ENCODE measurements at regions not wholly inside any gene's neighbourhood (a gene's known extent, or its start where the extent isn't known, plus 50 kb on each side); places are given as distances from the start of the nearest gene placed in this dataset.

- POLR2A ChIA-PET: no interaction called here
- TF ChIP-seq FOXM1 (IDR thresholded peaks at IDR 0.05; ENCODE audit: borderline replicate concordance): no peak
- no peak for TF ChIP-seq TARDBP (IDR thresholded peaks at IDR 0.05)
- TF ChIP-seq NFRKB (IDR thresholded peaks at IDR 0.05): no peak
- TF ChIP-seq SP1 (IDR thresholded peaks at IDR 0.05): no peak
- no peak for TF ChIP-seq FOXK2 (IDR thresholded peaks at IDR 0.05)
- no peak for TF ChIP-seq CTBP1 (IDR thresholded peaks at IDR 0.05; ENCODE audit: borderline replicate concordance)
- no peak for TF ChIP-seq HDGF (IDR thresholded peaks at IDR 0.05; ENCODE audit: borderline replicate concordance)
- TF ChIP-seq L3MBTL2 (conservative IDR thresholded peaks at IDR 0.05): no peak
- no peak for TF ChIP-seq FOXA1 (IDR thresholded peaks at IDR 0.05)
- TF ChIP-seq, protein P1, sequence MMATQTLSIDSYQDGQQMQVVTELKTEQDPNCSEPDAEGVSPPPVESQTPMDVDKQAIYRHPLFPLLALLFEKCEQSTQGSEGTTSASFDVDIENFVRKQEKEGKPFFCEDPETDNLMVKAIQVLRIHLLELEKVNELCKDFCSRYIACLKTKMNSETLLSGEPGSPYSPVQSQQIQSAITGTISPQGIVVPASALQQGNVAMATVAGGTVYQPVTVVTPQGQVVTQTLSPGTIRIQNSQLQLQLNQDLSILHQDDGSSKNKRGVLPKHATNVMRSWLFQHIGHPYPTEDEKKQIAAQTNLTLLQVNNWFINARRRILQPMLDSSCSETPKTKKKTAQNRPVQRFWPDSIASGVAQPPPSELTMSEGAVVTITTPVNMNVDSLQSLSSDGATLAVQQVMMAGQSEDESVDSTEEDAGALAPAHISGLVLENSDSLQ (IDR thresholded peaks at IDR 0.05): no peak
- TF ChIP-seq BHLHE40 (IDR thresholded peaks at IDR 0.05; ENCODE audit: borderline replicate concordance): no peak
- TF ChIP-seq SUZ12 (IDR thresholded peaks at IDR 0.05): no peak
- TF ChIP-seq LEF1 (IDR thresholded peaks at IDR 0.05; ENCODE audit: borderline replicate concordance): no peak
- no peak for TF ChIP-seq ZNF384 (IDR thresholded peaks at IDR 0.05)
- no peak for TF ChIP-seq ELF4 (IDR thresholded peaks at IDR 0.05)
- no peak for TF ChIP-seq ARNT (IDR thresholded peaks at IDR 0.05)
- DNase-seq (ENCODE audit: extremely low spot score): no peak
- CTCF ChIA-PET: no interaction called here
Observed at GRCh38 chr6:149127212-149127611, 190.3 kb upstream of the TAB2 start.

DNA sequence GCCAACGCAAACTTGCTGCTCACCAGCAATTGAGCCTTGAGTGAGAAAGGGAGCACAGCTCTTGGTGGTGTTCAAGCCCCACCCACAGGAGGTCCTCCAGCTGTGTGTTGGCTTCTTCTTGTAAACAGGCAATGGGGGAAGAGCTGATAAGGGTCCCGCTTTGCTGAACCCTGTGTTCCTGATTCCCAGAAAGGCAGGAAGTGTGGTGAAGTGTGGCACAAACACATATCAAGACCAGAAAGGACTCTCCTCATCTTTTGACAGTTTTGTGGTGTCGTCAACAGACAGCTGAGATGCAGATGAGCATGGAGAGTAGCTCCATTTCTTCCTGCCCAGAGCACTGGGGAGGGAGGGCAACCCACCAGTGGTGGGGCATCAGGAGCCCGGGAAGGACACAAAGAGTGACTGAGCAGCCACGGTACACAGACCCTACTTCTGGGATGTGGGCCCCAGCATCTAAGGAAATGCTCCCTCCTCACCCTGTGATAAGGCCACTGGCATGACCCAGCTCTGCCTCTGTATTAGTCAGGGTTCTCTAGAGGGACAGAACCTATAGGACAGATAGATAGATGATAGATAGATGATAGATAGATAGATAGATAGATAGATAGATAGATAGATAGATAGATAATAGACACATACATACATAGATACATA lies 188.9 kb upstream of the TAB2 start:
- no peak for DNase-seq (ENCODE audit: extremely low spot score)
- no peak for TF ChIP-seq SP1 (IDR thresholded peaks at IDR 0.05)
- no peak for TF ChIP-seq NFRKB (IDR thresholded peaks at IDR 0.05)
- POLR2A ChIA-PET: no interaction called here
- CTCF ChIA-PET: no interaction called here

DNA sequence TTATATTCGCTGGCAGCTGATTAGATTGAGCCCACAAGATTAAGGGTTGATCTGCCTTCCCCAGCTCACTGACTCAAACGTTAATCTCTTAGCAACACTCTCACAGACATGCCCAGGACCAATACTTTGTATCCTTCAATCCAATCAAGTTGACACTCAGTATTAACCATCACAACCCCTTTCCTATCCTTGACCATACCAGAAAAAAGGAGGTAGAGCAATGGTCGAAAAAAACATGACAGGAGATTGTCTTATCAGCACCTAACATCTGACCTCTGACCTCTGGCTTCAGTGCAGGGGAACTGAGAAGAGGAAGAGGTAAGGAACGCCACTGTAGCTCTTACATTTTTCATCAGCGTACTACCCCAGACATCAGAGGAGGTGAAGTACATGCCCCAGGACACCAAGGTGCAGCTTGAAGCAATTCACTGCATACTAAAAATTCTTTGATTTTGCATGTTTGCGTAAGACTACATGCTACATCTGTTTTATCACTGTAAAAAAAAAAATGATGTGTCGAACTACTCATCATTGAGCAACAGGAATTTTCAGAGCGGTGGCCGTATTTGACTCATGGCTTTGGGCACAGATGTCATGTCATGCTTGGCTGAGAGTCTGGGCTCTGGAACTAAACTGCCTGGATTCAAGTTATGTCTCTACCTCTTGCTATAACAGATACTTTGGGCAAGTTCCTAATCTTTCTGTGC lies 188.0 kb upstream of the TAB2 start:
- CTCF ChIA-PET: no interaction called here
- POLR2A ChIA-PET: no interaction called here

GRCh38 chr6:149130090-149130489 lies 187.4 kb upstream of the TAB2 start:
- ChIA-PET POLR2A (no interaction called here), CTCF (no interaction called here)
- TF ChIP-seq SP1 (IDR thresholded peaks at IDR 0.05) (no peak), ARNT (IDR thresholded peaks at IDR 0.05) (no peak), ZNF384 (IDR thresholded peaks at IDR 0.05) (no peak), BHLHE40 (IDR thresholded peaks at IDR 0.05; ENCODE audit: borderline replicate concordance) (no peak), FOXA1 (IDR thresholded peaks at IDR 0.05) (no peak), LEF1 (IDR thresholded peaks at IDR 0.05; ENCODE audit: borderline replicate concordance) (no peak), ELF4 (IDR thresholded peaks at IDR 0.05) (no peak), NFRKB (IDR thresholded peaks at IDR 0.05) (no peak), SUZ12 (IDR thresholded peaks at IDR 0.05) (no peak), TARDBP (IDR thresholded peaks at IDR 0.05) (no peak), HDGF (IDR thresholded peaks at IDR 0.05; ENCODE audit: borderline replicate concordance) (no peak), FOXM1 (IDR thresholded peaks at IDR 0.05; ENCODE audit: borderline replicate concordance) (no peak), L3MBTL2 (conservative IDR thresholded peaks at IDR 0.05) (no peak), FOXK2 (IDR thresholded peaks at IDR 0.05) (no peak), CTBP1 (IDR thresholded peaks at IDR 0.05; ENCODE audit: borderline replicate concordance) (no peak)
- TF ChIP-seq, protein P1 (IDR thresholded peaks at IDR 0.05): no peak
- DNase-seq (ENCODE audit: extremely low spot score): no peak

More for the DNA sequence above, 188.0 kb upstream of the TAB2 start:
- TF ChIP-seq HDGF (IDR thresholded peaks at IDR 0.05; ENCODE audit: borderline replicate concordance): no peak
- no peak for TF ChIP-seq SUZ12 (IDR thresholded peaks at IDR 0.05)
- no peak for TF ChIP-seq FOXK2 (IDR thresholded peaks at IDR 0.05)
- no peak for TF ChIP-seq FOXM1 (IDR thresholded peaks at IDR 0.05; ENCODE audit: borderline replicate concordance)
- TF ChIP-seq CTBP1 (IDR thresholded peaks at IDR 0.05; ENCODE audit: borderline replicate concordance): no peak
- no peak for TF ChIP-seq ELF4 (IDR thresholded peaks at IDR 0.05)
- no peak for TF ChIP-seq FOXA1 (IDR thresholded peaks at IDR 0.05)
- no peak for TF ChIP-seq LEF1 (IDR thresholded peaks at IDR 0.05; ENCODE audit: borderline replicate concordance)
- no peak for TF ChIP-seq L3MBTL2 (conservative IDR thresholded peaks at IDR 0.05)
- TF ChIP-seq TARDBP (IDR thresholded peaks at IDR 0.05): no peak
- no peak for DNase-seq (ENCODE audit: extremely low spot score)

- TF ChIP-seq FOXK2 (IDR thresholded peaks at IDR 0.05): no peak
- TF ChIP-seq FOXM1 (IDR thresholded peaks at IDR 0.05; ENCODE audit: borderline replicate concordance): no peak
- TF ChIP-seq HDGF (IDR thresholded peaks at IDR 0.05; ENCODE audit: borderline replicate concordance): no peak
- TF ChIP-seq CTBP1 (IDR thresholded peaks at IDR 0.05; ENCODE audit: borderline replicate concordance): no peak
- TF ChIP-seq FOXA1 (IDR thresholded peaks at IDR 0.05): no peak
- TF ChIP-seq TARDBP (IDR thresholded peaks at IDR 0.05): no peak
- no peak for TF ChIP-seq LEF1 (IDR thresholded peaks at IDR 0.05; ENCODE audit: borderline replicate concordance)
- no peak for TF ChIP-seq ZNF384 (IDR thresholded peaks at IDR 0.05)
- no peak for TF ChIP-seq ELF4 (IDR thresholded peaks at IDR 0.05)
- TF ChIP-seq SUZ12 (IDR thresholded peaks at IDR 0.05): no peak
- TF ChIP-seq SP1 (IDR thresholded peaks at IDR 0.05): no peak
- TF ChIP-seq L3MBTL2 (conservative IDR thresholded peaks at IDR 0.05): no peak
- no peak for TF ChIP-seq NFRKB (IDR thresholded peaks at IDR 0.05)
- TF ChIP-seq, protein P1 (IDR thresholded peaks at IDR 0.05): no peak
- DNase-seq (ENCODE audit: extremely low spot score): no peak
- ChIA-PET CTCF (interaction anchor here (0.7 kb wide), 1 partner anchor 25 kb away, joined by 3 read pairs; no protein-coding TSS in a partner anchor), POLR2A (no interaction called here)
Observed at GRCh38 chr6:149130508-149130907, 187.0 kb upstream of the TAB2 start.

GRCh38 chr6:149131891-149132290 lies 185.6 kb upstream of the TAB2 start:
- POLR2A ChIA-PET: no interaction called here
- TF ChIP-seq BHLHE40 (IDR thresholded peaks at IDR 0.05; ENCODE audit: borderline replicate concordance) (no peak), SP1 (IDR thresholded peaks at IDR 0.05) (no peak), FOXK2 (IDR thresholded peaks at IDR 0.05) (no peak), ZNF384 (IDR thresholded peaks at IDR 0.05) (no peak), HDGF (IDR thresholded peaks at IDR 0.05; ENCODE audit: borderline replicate concordance) (no peak), SUZ12 (IDR thresholded peaks at IDR 0.05) (no peak), CTBP1 (IDR thresholded peaks at IDR 0.05; ENCODE audit: borderline replicate concordance) (no peak), FOXM1 (IDR thresholded peaks at IDR 0.05; ENCODE audit: borderline replicate concordance) (no peak), ELF4 (IDR thresholded peaks at IDR 0.05) (no peak), LEF1 (IDR thresholded peaks at IDR 0.05; ENCODE audit: borderline replicate concordance) (no peak)
- TF ChIP-seq, protein P1 (IDR thresholded peaks at IDR 0.05): no peak
- CTCF ChIA-PET: interaction anchor here (0.6 kb wide), 1 partner anchor 956 kb away, joined by 3 read pairs; no protein-coding TSS in a partner anchor
- DNase-seq (ENCODE audit: extremely low spot score): no peak
